NCI-H748 (cell line): ENCODE measurements at regions not wholly inside any gene's neighbourhood (a gene's known extent, or its start where the extent isn't known, plus 50 kb on each side); places are given as distances from the start of the nearest gene placed in this dataset.

Source experiments
- DNase-seq: peaks from one replicate; lab custom pipeline; 2025; ENCODE audit not compliant: unreplicated experiment; lab: John Stamatoyannopoulos, UW

DNA sequence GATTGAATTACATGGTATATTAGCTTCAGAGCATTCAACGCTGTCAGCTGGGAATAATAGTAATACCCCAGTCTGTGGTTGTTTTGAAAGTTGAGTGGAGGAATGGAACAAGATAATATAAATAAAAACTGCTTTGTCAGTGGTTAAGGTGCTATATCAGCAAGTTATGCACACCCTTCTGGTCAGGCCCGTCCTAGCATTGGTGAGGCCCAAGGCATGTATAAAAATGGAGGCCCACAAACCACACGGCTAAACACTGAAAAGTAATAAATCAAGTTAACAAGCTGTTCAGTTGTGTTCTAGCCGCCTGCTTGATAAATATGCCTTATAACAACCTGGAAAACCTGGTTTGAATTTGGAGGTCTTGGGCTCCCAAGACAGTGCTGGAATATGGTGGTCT lies 77.4 kb downstream of the PSMG1 start:
- no peak for DNase-seq

DNA sequence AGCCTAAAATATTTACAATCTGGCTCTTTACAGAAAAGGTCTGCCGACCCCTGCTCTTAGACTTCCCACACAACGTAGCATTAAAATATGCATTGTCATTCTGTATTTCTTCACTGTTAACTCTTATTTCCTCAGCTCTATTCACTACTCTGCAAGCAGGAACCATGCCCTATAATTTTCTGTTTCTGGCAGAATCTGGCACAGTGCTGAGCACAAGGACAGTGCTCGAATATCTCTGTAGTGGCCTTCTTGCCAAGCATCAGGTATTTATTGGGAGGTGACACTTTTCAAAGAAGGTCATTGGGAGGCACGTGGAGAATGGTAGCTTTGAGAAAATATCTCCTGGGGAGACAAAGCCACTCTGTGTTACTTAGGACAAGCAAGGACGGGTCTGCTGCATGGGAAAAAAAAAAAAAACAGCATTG lies 77.9 kb downstream of the PSMG1 start:
- DNase-seq: no peak

GRCh38 chr21:39104911-39105310 lies 78.3 kb downstream of the PSMG1 start:
- no peak for DNase-seq

GRCh38 chr21:39103689-39104088 lies 79.6 kb downstream of the PSMG1 start:
- DNase-seq: no peak

DNA sequence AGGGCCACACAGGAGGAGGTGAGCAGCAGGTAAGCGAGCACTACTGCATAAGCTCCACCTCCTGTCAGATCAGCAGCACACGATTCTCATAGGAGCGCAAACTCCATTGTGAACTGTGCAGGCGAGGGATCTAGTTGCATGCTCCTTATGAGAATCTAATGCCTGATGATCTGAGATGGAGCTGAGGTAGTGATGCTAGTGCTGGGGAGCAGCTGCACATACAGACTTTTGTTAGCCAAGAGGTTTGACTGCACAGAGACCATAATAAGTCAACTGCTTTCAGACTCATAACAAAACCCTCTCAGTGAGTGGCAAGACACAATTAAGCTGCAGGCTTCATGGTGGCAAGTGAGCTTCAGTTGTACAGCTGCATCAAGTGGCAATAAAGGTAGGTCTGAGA lies 83.4 kb downstream of the PSMG1 start:
- DNase-seq: peak; percentile 7

DNA sequence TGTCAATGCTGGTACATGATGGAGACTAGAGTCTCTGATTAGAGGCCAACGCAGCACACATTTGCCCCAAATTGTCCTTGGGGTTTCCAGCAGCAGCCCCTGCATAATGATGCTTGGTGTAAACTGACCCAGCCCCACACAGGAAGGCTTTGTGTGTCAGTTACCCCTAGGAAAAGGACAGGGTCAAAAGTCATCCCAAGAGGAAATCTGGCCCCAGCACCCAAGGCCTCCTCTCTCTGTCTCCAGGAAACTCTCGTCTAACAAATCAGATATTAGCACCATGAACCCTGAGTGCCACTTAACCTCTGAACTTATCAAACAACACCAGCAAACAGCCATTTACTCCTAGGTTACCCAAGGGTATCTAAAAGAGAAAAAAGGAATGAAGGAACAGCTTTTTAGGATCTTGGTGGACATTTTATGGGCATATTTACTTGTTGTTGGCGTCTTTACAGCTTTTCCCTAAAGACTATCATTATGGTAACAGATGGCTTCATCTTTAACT lies 84.5 kb downstream of the PSMG1 start:
- peak; percentile 48 for DNase-seq

GRCh38 chr21:39097981-39098380 lies 85.3 kb downstream of the PSMG1 start:
- no peak for DNase-seq

DNA sequence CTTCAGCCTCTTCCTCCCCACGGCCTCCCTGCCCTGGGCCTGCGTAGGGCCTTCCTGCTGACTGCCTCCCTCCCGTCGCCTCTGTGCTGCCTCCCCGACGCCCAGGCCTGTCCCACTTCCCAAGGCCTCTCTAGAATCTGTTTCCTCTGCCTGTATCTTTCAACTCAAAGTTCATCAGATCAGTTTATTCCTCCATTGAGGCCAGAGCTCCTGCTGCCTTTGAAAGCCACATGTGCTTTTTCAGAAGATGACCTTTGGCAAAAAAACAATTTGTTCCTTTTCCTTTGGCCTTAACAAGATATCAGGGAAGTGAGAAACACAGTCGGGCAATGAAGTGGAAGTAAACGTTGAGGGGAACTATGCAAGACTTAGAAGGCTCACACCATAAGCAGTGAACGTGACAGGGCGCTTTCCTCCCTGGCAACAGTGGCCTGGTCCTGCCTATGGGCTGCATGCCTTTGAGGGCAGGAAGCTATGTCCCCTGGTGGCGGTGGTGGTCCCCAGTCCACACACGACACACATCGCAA lies 85.9 kb downstream of the PSMG1 start:
- no peak for DNase-seq

DNA sequence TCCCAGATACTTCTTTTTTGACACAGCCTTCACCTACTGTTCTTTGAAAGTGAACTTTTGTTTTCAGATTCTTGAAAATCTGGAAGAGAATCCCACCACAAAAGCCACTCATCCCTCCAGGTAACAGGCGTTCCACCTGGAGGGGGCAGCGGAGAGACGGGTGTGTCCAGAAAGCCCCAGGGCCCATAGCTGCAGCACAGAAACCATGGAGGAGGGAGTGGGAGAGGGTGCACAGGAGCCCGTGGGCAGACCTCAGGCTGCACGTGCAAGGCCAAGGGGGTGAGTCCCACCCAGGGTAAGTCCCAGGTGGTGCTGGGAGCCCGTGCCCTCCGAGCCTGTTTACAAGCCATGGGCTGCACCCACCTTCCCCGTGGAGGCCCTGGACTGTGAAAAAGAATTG lies 86.5 kb downstream of the PSMG1 start:
- peak; percentile 12 for DNase-seq

- no peak for DNase-seq
These were observed 87.6 kb downstream of the PSMG1 start for GRCh38 chr21:39095681-39096080.

DNA sequence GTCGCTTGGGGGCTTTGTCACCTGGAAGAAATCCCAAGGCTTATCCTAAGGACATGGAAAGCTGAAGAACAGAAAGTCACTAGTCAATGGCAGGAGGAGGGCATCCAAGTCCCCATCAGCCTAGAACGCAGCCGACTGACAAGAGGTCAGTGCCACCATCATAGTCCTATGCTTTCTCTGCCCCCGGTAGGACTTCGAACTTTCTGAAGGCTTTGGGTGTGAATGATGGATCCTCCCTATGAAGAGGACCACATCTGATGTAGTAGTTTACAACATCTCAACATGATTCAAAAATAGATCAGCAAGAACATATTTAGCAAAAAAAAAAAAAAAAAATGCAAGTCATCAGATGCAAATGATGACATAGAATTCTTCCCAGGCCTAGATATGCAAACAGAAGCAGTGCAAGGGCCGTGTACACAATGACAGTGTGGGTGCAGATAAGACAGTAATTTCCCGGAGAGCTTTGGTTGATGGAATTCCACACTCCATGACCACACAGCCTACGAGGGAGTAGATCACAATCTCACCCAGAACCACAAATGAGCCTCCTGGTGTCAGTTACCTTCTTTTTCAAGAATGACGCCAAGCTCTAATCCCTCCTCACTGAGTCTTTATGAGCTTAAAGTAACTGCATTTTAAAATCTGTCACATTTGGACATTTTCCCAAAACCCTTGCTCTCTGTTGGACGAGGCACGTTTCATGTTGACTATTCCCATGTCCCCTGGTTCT lies 88.2 kb downstream of the PSMG1 start:
- no peak for DNase-seq

DNA sequence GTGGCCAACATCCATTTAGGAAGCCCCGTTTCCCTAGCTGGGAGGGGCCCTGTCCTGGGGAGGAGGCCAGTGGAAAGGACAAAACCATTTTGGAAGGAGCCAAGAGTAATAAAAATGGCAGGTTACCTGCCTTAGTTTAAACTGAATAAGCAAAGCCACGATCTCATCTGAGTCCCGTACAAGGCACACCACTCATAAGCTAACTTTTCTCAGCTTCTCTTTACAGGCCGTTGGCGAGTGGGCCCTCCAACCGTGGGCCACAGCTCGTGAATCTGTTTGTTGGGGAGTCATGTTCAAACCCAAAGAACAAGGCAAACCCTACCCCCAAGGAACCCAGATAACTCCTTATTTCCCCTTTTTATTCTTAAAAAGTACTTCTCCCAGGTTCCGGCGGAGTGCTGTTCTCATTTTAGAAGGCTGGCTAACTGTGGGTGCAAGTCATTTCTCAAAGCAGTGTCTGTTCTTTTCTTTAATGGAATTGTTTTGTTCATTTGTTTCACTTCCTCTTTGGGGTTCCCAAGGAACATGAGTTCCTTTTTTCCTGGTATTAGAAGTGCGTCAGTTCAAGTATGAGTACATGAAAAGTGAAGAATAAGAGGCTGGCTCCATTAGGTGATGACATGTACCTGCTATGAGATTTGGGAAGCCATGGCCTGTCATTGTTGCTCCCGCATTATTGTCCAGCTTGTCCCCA lies 89.0 kb downstream of the PSMG1 start:
- DNase-seq: no peak

GRCh38 chr21:39093526-39093925 lies 89.7 kb downstream of the PSMG1 start:
- no peak for DNase-seq

- no peak for DNase-seq
These were observed 94.3 kb downstream of the PSMG1 start for GRCh38 chr21:39088831-39089380.

- DNase-seq: no peak
These were observed 95.2 kb downstream of the PSMG1 start for GRCh38 chr21:39088031-39088370.

- DNase-seq: no peak
These were observed 95.8 kb downstream of the PSMG1 start for GRCh38 chr21:39087238-39088030.

DNA sequence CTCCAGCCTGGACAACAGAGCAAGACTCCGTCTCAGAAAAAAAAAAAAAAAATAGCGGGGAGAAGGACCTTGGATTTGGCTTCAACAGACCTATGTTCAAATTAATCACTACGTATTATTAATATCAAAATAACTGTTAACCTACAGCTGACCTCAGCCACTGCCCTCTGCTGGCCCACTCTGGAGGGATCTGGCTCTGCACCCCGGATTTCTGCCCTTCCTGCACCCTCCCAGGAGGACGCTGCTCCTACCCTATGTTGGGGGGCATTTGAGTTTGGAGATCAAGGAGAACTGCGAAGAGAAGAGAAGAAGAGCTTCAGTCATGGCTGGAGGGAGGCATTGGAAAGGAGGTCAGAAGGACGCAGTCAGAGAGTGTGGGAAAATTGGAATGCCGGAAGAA lies 96.7 kb downstream of the PSMG1 start:
- DNase-seq: no peak

DNA sequence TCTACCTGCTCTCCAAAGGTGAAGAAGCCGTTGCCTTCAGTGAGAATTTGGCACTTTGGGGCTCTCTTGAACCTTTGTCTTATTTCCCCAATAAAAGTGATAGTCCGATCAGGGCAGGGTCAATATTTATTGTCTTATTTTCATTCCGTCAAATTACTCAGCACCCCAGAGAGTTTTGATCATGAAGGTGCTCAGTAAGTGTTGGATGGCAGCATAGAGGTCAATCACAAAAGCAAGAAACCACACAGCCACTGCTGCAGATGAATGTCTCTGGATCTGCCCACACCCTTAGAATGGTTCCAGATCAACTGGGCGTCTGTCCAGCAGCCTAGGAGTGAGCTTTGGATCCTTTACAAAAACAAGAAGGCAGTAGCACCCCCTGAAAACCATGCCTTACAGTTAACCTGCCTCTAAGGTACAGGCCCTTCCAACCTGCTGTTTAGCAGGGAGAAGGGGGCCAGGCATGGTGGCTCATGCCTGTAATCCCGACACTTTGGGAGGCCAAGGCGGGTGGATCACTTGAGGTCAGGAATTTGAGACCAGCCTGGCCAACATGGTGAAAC lies 97.3 kb downstream of the PSMG1 start:
- no peak for DNase-seq

- no peak for DNase-seq
These were observed 98.1 kb downstream of the PSMG1 start for GRCh38 chr21:39084979-39085729.

- no peak for DNase-seq
These were observed 99.2 kb downstream of the PSMG1 start for GRCh38 chr21:39084073-39084472.
